ENCODE measurements at regions not wholly inside any gene's neighbourhood (a gene's known extent, or its start where the extent isn't known, plus 50 kb on each side); places are given as distances from the start of the nearest gene placed in this dataset.

GRCh38 chr9:95382433-95382832 lies 64.9 kb upstream of the FANCC start:
- TF ChIP-seq POLR2A (IDR thresholded peaks at IDR 0.05) (no peak), CTCF (IDR thresholded peaks at IDR 0.05) (no peak)
